K562 (cell line): ENCODE measurements at regions not wholly inside any gene's neighbourhood (a gene's known extent, or its start where the extent isn't known, plus 50 kb on each side); places are given as distances from the start of the nearest gene placed in this dataset.

ENCODE experiments used
- ATAC-seq: fragments of 200-7000 bp; cut with Tn5 transposase; 3 replicates; pipeline ENCODE4 v1.9.1; 2020; ENCODE audit warnings: moderate library complexity
- BruUV-seq: library from RNA; stranded (reverse); fragments of 400-500 nt; replicated peaks from 2 replicates; lab custom pipeline; 2021; lab: Mats Ljungman, UMichigan
- CTCF ChIA-PET: fragments of 300-600 bp; formaldehyde crosslinking; extraction: SDS; loops from one replicate; lab custom pipeline; 2021; ENCODE audit warnings: low intra/inter-chr PET ratio; lab: Yijun Ruan, JAX
- POLR2A ChIA-PET: fragments of 300-600, 350-650 bp; sonication (Branson Sonifier 250); formaldehyde crosslinking; extraction: SDS; loops from one replicate; lab custom pipeline; 2021; ENCODE audit warnings: antibody characterized with exemption, inconsistent platforms; lab: Yijun Ruan, JAX
- DNase-seq, 4 experiments: peaks; one replicate each; pipeline versions ENCODE4 v3.0.0 to v3.0.0-alpha.2; 2011 to 2018; ENCODE audit warnings: low spot score in 3 of 4, mixed read lengths in 3 of 4; ENCODE audit errors: extremely low read depth in 1 of 4
- FAIRE-seq: peaks from 2 replicates; lab custom pipeline; 2011; peaks lifted over from hg19 to GRCh38; lab: Jason Lieb, UNC
- H2AFZ ChIP-seq: 2 replicates; pipeline ENCODE4 v1.6.0; 2011; ENCODE audit warnings: low read depth, low read length, control low read depth, inconsistent platforms
- H3K27ac ChIP-seq: fragments of 200-600 bp; 3 replicates; pipeline ENCODE4 v1.8.0; 2011; ENCODE audit warnings: low read depth, mild to moderate bottlenecking, control low read depth, inconsistent platforms, low read length, moderate library complexity, mixed read lengths; ENCODE audit errors: extremely low read depth
- H3K27me3 ChIP-seq, 2 experiments: fragments of 300-600 bp in 1 of 2; 2 replicates in 1 of 2; 3 replicates in 1 of 2; pipeline versions ENCODE4 v1.6.0 to v1.8.0; 2011; ENCODE audit warnings: inconsistent platforms in 2 of 2, low read length in 2 of 2, mild to moderate bottlenecking in 1 of 2, mixed read lengths in 1 of 2, moderate library complexity in 1 of 2; ENCODE audit not compliant: control insufficient read depth in 2 of 2, insufficient read depth in 2 of 2
- H3K36me3 ChIP-seq: fragments of 300-600 bp; 3 replicates; pipeline ENCODE4 v1.8.0; 2011; ENCODE audit warnings: mild to moderate bottlenecking, low read length, inconsistent platforms; ENCODE audit not compliant: control insufficient read depth, insufficient read depth
- H3K4me1 ChIP-seq, 2 experiments: fragments of 200-600 bp in 1 of 2; replicated peaks in 1 of 2; 2 replicates in 1 of 2; 3 replicates in 1 of 2; pipeline versions ENCODE4 v1.5.1 to v1.8.0; 2011; ENCODE audit warnings: inconsistent platforms in 2 of 2, low read length in 2 of 2, mild to moderate bottlenecking in 1 of 2, mixed read lengths in 1 of 2, moderate library complexity in 1 of 2; ENCODE audit not compliant: control insufficient read depth in 2 of 2, insufficient read depth in 2 of 2
- H3K4me2 ChIP-seq: 2 replicates; pipeline ENCODE4 v1.6.1; 2011; ENCODE audit warnings: low read length, control low read depth, inconsistent platforms, mixed read lengths; ENCODE audit not compliant: insufficient read depth
- H3K4me3 ChIP-seq: fragments of 200-600 bp; sonication (generic), shearing (Covaris generic); 2 replicates; pipeline ENCODE4 v1.5.1; 2016; ENCODE audit warnings: control low read depth, inconsistent platforms
- H3K79me2 ChIP-seq: fragments of 200-600 bp; 3 replicates; pipeline ENCODE4 v1.8.0; 2011; ENCODE audit warnings: low read length, inconsistent platforms; ENCODE audit not compliant: control insufficient read depth, insufficient read depth
- H3K9ac ChIP-seq, 2 experiments: 2 replicates each; pipeline versions ENCODE4 v1.6.0 to v1.6.1; 2011; ENCODE audit warnings: low read depth in 2 of 2, low read length in 2 of 2, control low read depth in 1 of 2, inconsistent platforms in 1 of 2, mild to moderate bottlenecking in 1 of 2, mixed read lengths in 1 of 2; ENCODE audit not compliant: insufficient read depth in 1 of 2
- H3K9me1 ChIP-seq: one replicate; pipeline ENCODE4 v1.6.0; 2011; ENCODE audit warnings: inconsistent platforms, mild to moderate bottlenecking, low read length, moderate library complexity; ENCODE audit not compliant: control insufficient read depth, insufficient read depth
- H3K9me3 ChIP-seq: replicated peaks from 2 replicates; pipeline ENCODE4 v1.5.1; 2011; ENCODE audit warnings: low read depth, low read length, inconsistent platforms; ENCODE audit not compliant: control insufficient read depth, insufficient read depth
- H4K20me1 ChIP-seq: replicated peaks from 2 replicates; pipeline ENCODE4 v1.6.1; 2011; ENCODE audit warnings: low read length, inconsistent platforms, mixed read lengths; ENCODE audit not compliant: control insufficient read depth, insufficient read depth
- BRF1 ChIP-seq: IDR thresholded peaks from 3 replicates; pipeline ENCODE4 v1.6.1; 2011; ENCODE audit warnings: borderline replicate concordance, mild to moderate bottlenecking; ENCODE audit not compliant: insufficient read length; ENCODE audit errors: extremely low read depth
- CHD4 ChIP-seq: fragments of 200-600 bp; sonication (generic); IDR thresholded peaks from 3 replicates; pipeline ENCODE4 v1.6.1; 2012; ENCODE audit warnings: low read depth, mild to moderate bottlenecking, mixed read lengths, low read length, inconsistent platforms; ENCODE audit not compliant: insufficient read depth, insufficient replicate concordance, poor library complexity, severe bottlenecking
- CREB3 ChIP-seq: fragments of 450-650 bp; conservative IDR thresholded peaks from 2 replicates; pipeline ENCODE4 v1.6.1; 2016; ENCODE audit warnings: missing genetic modification characterization, low read depth, mild to moderate bottlenecking, missing compliant biosample characterization, moderate library complexity
- KDM5B ChIP-seq: fragments of 200-600 bp; sonication (generic); IDR thresholded peaks from 2 replicates; pipeline ENCODE4 v1.6.1; 2012; ENCODE audit warnings: low read depth, mild to moderate bottlenecking, moderate library complexity, low read length, control low read depth, inconsistent platforms; ENCODE audit not compliant: insufficient replicate concordance
- NBN ChIP-seq: fragments of 450-650 bp; IDR thresholded peaks from 2 replicates; pipeline ENCODE4 v1.6.1; 2016; ENCODE audit warnings: low read depth, mild to moderate bottlenecking
- PHTF2 ChIP-seq: fragments of 250-450 bp; sonication (Bioruptor Pico); IDR thresholded peaks from 2 replicates; pipeline ENCODE4 v1.5.0; 2021; ENCODE audit warnings: mild to moderate bottlenecking
- SLC30A9 ChIP-seq: fragments of 250-450 bp; sonication (Bioruptor Pico); IDR thresholded peaks from 2 replicates; pipeline ENCODE4 v1.8.0; 2022; ENCODE audit warnings: mild to moderate bottlenecking, moderate library complexity
- ZFX ChIP-seq: sonication (generic); formaldehyde crosslinking; IDR thresholded peaks from 2 replicates; pipeline ENCODE4 v1.8.0; 2022; ENCODE audit warnings: mild to moderate bottlenecking, missing genetic modification reagents, moderate library complexity
- WGBS: fragments of 100-300 bp; shearing (Covaris generic); methylation state at CpG from one replicate; pipeline ENCODE4 v1.1.6; 2016; ENCODE audit warnings: low coverage, mixed read lengths; ENCODE audit not compliant: insufficient coverage; ENCODE audit errors: missing lambda C conversion rate; 5-methylcytosine and 5-hydroxymethylcytosine counted together
- in situ Hi-C: fragments of 300-500 bp; cut with MboI; formaldehyde crosslinking; loops from 4 replicates; pipeline ENCODE4 v1.15.0; 2018; ENCODE audit warnings: inconsistent platforms, mixed read lengths
- intact Hi-C: fragments of 100-400 bp; cut with micrococcal nuclease; formaldehyde crosslinking; loops from 2 replicates; pipeline ENCODE4 v1.14.2; 2022

DNA sequence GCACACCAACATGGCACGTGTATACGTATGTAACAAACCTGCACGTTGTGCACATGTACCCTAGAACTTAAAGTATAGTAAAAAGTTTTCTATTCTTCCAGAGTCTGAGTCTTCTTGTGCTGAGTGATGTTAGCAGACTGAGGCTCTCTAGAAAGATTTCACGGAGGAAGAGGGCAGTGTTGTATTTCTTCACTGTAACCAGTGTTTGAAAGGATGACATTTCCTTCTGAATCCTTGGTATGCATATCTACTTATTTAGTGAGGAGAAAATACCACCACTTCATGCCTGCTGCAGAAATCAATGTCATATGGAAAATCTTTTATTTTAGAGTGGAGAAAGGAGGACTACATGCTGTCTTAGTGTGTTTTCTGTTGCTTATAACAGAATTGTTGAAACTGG, 357.1 kb downstream of the CCDC85A start:
- DNase-seq (no peak), ATAC-seq (no peak)
- Histone ChIP-seq H3K4me2 (no peak overlapping the region), H3K36me3 (no peaks in the 10 kb centered on the region), H3K79me2 (no peaks in the 10 kb centered on the region), H3K9ac (no peak overlapping the region), H3K9me3 (no peaks in the 10 kb centered on the region; the same call in 1 of the 2 replicates), H3K27me3 (no peaks in the 10 kb centered on the region), H3K4me3 (no peak overlapping the region)
- WGBS = 0% methylated on average over 4 of the region's 4 CpGs
- intact Hi-C loops = no loop called here
- BruUV-seq = no TSS peak
- TF ChIP-seq SLC30A9 (CRISPR knock-in tag) = no peak
- TF ChIP-seq BRF1 = no peak
- no peak for TF ChIP-seq NBN
- no peak for TF ChIP-seq PHTF2
- no peak for TF ChIP-seq ZFX (CRISPR knock-in tag)
- no peak for TF ChIP-seq CREB3
- TF ChIP-seq CHD4 = no peak
- no peak for TF ChIP-seq KDM5B
- TF ChIP-seq, all 486 proteins: peak for 0
- Histone ChIP-seq H3K9me1 (no peaks in the 10 kb centered on the region), H2AFZ (no peak overlapping the region), H3K27ac (no peak overlapping the region), H4K20me1 (no peaks in the 10 kb centered on the region), H3K4me1 (no peaks in the 10 kb centered on the region)
- ChIA-PET POLR2A (no interaction called here), CTCF (no interaction called here)
- in situ Hi-C loops = no loop called here
- FAIRE-seq = no peak
